GM12878 (cell line): ENCODE measurements at regions not wholly inside any gene's neighbourhood (a gene's known extent, or its start where the extent isn't known, plus 50 kb on each side); places are given as distances from the start of the nearest gene placed in this dataset.

Experiments used
- EP300 ChIP-seq, 2 experiments: fragments of 150-350 bp in 1 of 2; IDR thresholded peaks; 2 replicates each; pipeline ENCODE4 v1.6.1; 2011 to 2012; ENCODE audit warnings: low read depth in 2 of 2, low read length in 2 of 2, borderline replicate concordance in 1 of 2, improper control_type of control experiment in 1 of 2, inconsistent platforms in 1 of 2; ENCODE audit not compliant: control insufficient read depth in 1 of 2
- HDAC6 ChIP-seq: fragments of 200-600 bp; sonication (generic); IDR thresholded peaks from one replicate; pipeline ENCODE4 v1.8.0; 2017; ENCODE audit warnings: antibody characterized with exemption; ENCODE audit not compliant: unreplicated experiment
- MYC ChIP-seq: IDR thresholded peaks from 2 replicates; pipeline ENCODE4 v1.6.1; 2011; ENCODE audit warnings: mild to moderate bottlenecking, low read length, moderate library complexity, inconsistent platforms; ENCODE audit not compliant: insufficient read depth, insufficient replicate concordance, insufficient read length, severe bottlenecking
- NFIC ChIP-seq: IDR thresholded peaks from 2 replicates; pipeline ENCODE4 v1.6.1; 2012; ENCODE audit warnings: low read depth, mild to moderate bottlenecking, inconsistent platforms, low read length, moderate library complexity
- TBL1XR1 ChIP-seq: IDR thresholded peaks from 2 replicates; pipeline ENCODE4 v1.6.1; 2012; ENCODE audit warnings: low read depth, low read length, improper control_type of control experiment
- ZNF24 ChIP-seq: fragments of 450-650 bp; IDR thresholded peaks from 2 replicates; pipeline ENCODE4 v1.6.1; 2017; ENCODE audit warnings: antibody characterized with exemption, mild to moderate bottlenecking
- ZNF274 ChIP-seq: IDR thresholded peaks from one replicate; pipeline ENCODE4 v1.8.0; 2011; ENCODE audit not compliant: insufficient read length, insufficient read depth

DNA sequence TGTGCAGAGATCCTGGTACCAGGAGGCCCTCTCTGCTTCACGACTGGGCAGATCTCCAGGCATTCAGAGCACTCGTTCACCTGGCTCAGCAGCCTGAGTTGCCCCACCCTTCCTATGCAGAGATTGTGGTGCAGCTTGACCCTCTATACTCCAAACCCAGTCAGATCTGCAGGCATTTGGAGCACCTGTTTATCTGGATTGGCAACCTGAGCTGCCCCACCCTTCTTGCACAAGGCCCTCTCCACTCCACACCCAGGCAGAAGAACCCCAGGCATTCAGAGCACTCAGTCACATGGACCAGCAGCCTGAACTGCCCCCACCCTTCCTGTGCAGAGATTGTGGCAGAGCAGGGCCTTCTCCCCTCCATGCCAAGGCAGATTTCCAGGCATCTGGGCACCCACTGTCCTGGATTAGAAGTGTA, 88.4 kb upstream of the CDH5 start:
- TF ChIP-seq NFIC (no peak), HDAC6 (no peak), MYC (no peak), ZNF24 (no peak), TBL1XR1 (no peak), EP300 (IDR thresholded peaks at IDR 0.05; ENCODE audit: borderline replicate concordance in 1 of 2, control insufficient read depth in 1 of 2, low read depth in 2 of 2, low read length in 2 of 2) (no peak), ZNF274 (no peak)
